Peyer's patch (tissue), 4 donors: ENCODE measurements at regions not wholly inside any gene's neighbourhood (a gene's known extent, or its start where the extent isn't known, plus 50 kb on each side); places are given as distances from the start of the nearest gene placed in this dataset.

Experiments used
- DNase-seq, 3 donors: peaks; one replicate each; pipeline ENCODE4 v3.0.0-alpha.2; 2017 to 2019
- H3K27ac ChIP-seq, 4 donors: fragments of 200-600 bp; sonication (generic); one replicate each; pipeline ENCODE4 v1.5.1; 2016 to 2019
- H3K27me3 ChIP-seq, 2 donors: fragments of 200-600 bp; sonication (generic); one replicate each; pipeline ENCODE4 v1.5.1; 2019
- H3K36me3 ChIP-seq, 3 donors: fragments of 200-600 bp; sonication (generic); one replicate each; pipeline ENCODE4 v1.5.1; 2016 to 2019
- H3K4me1 ChIP-seq, 4 donors: fragments of 200-600 bp; sonication (generic); one replicate each; pipeline ENCODE4 v1.5.1; 2016 to 2019
- H3K4me3 ChIP-seq, 4 donors: fragments of 200-600 bp; sonication (generic); 1 replicate in 3 of 4; 2 replicates in 1 of 4; pipeline ENCODE4 v1.5.1; 2016 to 2019; ENCODE audit warnings: mild to moderate bottlenecking in 1 of 4
- H3K9me3 ChIP-seq, 4 donors: fragments of 200-600 bp; sonication (generic); one replicate each; pipeline ENCODE4 v1.5.1; 2016 to 2019; ENCODE audit warnings: mild to moderate bottlenecking in 1 of 4
- CTCF ChIP-seq, 6 experiments: fragments of 450-650 bp in 4 of 6; fragments of 200-600 bp in 2 of 6; sonication (generic) in 1 of 6; IDR thresholded peaks; one replicate each; pipeline ENCODE4 v1.5.1; 2017 to 2019; ENCODE audit warnings: antibody characterized with exemption in 6 of 6, mild to moderate bottlenecking in 3 of 6, moderate library complexity in 1 of 6
- POLR2A ChIP-seq, 2 donors: fragments of 450-650 bp; IDR thresholded peaks; one replicate each; pipeline ENCODE4 v1.5.1; 2017; ENCODE audit warnings: antibody characterized with exemption in 2 of 2, mild to moderate bottlenecking in 2 of 2, moderate library complexity in 2 of 2

DNA sequence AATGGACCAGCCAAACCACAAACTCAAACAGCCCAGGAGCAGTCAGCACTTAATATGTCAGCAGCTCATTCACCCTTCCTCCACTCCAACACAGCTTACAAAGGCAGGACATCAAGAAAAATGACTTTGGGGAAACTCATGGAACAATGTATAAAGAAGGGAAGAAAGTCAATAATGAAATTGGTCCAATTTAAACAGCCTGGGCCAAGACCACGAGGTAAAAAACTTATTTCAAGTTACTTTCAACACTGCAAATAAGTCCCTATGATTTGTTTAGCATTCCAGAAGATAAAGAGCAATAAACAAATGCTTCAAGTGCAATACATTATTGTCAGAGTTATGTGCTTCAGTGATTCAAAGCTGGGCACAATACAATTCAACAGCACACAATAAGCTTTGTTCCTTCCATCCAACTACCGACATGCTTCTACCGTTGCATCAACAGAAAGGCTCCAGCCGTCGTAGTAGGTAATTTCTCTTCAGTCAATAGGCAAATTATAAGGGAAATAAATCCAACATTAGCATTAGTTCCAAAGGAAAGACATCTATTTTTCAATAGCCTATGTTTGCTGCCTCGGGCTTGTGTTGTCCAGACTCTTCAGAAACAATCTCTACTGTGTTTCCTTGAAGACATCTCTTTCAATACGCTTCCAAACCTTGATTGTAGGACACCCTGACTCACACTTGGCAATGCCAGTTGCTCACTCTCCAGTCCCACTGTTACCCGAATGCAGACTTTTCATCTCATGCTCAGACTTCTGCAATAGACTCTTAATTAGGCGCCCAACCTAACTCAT is 225.7 kb downstream of the NUAK1 start:
- Histone ChIP-seq H3K27ac (no peak overlapping the region), H3K27me3 (no peaks in the 10 kb centered on the region), H3K9me3 (no peaks in the 10 kb centered on the region), H3K4me3 (no peak overlapping the region), H3K36me3 (no peaks in the 10 kb centered on the region), H3K4me1 (no peaks in the 10 kb centered on the region)
- TF ChIP-seq POLR2A (IDR thresholded peaks at IDR 0.05) (no peak), CTCF (IDR thresholded peaks at IDR 0.05) (no peak)
- no peak for DNase-seq

- Histone ChIP-seq H3K36me3 (no peaks in the 10 kb centered on the region), H3K4me1 (no peaks in the 10 kb centered on the region), H3K27ac (no peak overlapping the region), H3K4me3 (no peak overlapping the region), H3K27me3 (no peaks in the 10 kb centered on the region), H3K9me3 (no peaks in the 10 kb centered on the region)
- DNase-seq: no peak
- no peak for TF ChIP-seq POLR2A (IDR thresholded peaks at IDR 0.05)
- no peak for TF ChIP-seq CTCF (IDR thresholded peaks at IDR 0.05)
These were observed 222.6 kb downstream of the NUAK1 start for GRCh38 chr12:105915997-105916759.

GRCh38 chr12:105916760-105917039 is 222.1 kb downstream of the NUAK1 start:
- H3K36me3 ChIP-seq: no peaks in the 10 kb centered on the region
- no peaks in the 10 kb centered on the region for H3K27me3 ChIP-seq
- no peak for TF ChIP-seq CTCF (IDR thresholded peaks at IDR 0.05)
- TF ChIP-seq POLR2A (IDR thresholded peaks at IDR 0.05): no peak
- H3K9me3 ChIP-seq: no peaks in the 10 kb centered on the region
- no peaks in the 10 kb centered on the region for H3K4me1 ChIP-seq
- no peak overlapping the region for H3K4me3 ChIP-seq
- no peak for DNase-seq
- H3K27ac ChIP-seq: no peak overlapping the region

- no peaks in the 10 kb centered on the region for H3K4me1 ChIP-seq
- no peak for DNase-seq
- H3K27me3 ChIP-seq: no peaks in the 10 kb centered on the region
- TF ChIP-seq CTCF (IDR thresholded peaks at IDR 0.05) (no peak), POLR2A (IDR thresholded peaks at IDR 0.05) (no peak)
- no peak overlapping the region for H3K27ac ChIP-seq
- no peak overlapping the region for H3K4me3 ChIP-seq
- H3K9me3 ChIP-seq: no peaks in the 10 kb centered on the region
- H3K36me3 ChIP-seq: no peaks in the 10 kb centered on the region
These were observed 218.5 kb downstream of the NUAK1 start for GRCh38 chr12:105920161-105920684.

- no peaks in the 10 kb centered on the region for H3K27me3 ChIP-seq
These were observed 217.7 kb downstream of the NUAK1 start for GRCh38 chr12:105921055-105921454.

More at GRCh38 chr12:105921055-105921454, 217.7 kb downstream of the NUAK1 start:
- no peak for DNase-seq
- no peak for TF ChIP-seq POLR2A (IDR thresholded peaks at IDR 0.05)
- no peak for TF ChIP-seq CTCF (IDR thresholded peaks at IDR 0.05)
- Histone ChIP-seq H3K36me3 (no peaks in the 10 kb centered on the region), H3K9me3 (no peaks in the 10 kb centered on the region), H3K27ac (no peak overlapping the region), H3K4me3 (no peak overlapping the region), H3K4me1 (no peaks in the 10 kb centered on the region)
